Endothelial cell of umbilical vein (primary cell): ENCODE measurements at regions not wholly inside any gene's neighbourhood (a gene's known extent, or its start where the extent isn't known, plus 50 kb on each side); places are given as distances from the start of the nearest gene placed in this dataset.
"Not testable (repeated sequence)": the region's sequence is repeated elsewhere in the genome, so short reads cannot be mapped to it uniquely, and the experiment has no call there.

Experiments
- BruUV-seq: library from RNA; stranded (reverse); fragments of 400-500 nt; replicated peaks from 2 replicates; lab custom pipeline; 2021; lab: Mats Ljungman, UMichigan
- CTCF ChIA-PET: fragments of 300-600, 350-600 bp; sonication (Branson Sonifier 250); formaldehyde crosslinking; loops from one replicate; lab custom pipeline; 2021; ENCODE audit warnings: antibody characterized with exemption, inconsistent platforms; lab: Charles Lee
- POLR2A ChIA-PET: fragments of 300-600, 350-600 bp; sonication (Branson Sonifier 250); formaldehyde crosslinking; loops from one replicate; lab custom pipeline; 2021; ENCODE audit warnings: antibody characterized with exemption, inconsistent platforms; lab: Charles Lee
- DNase-seq: peaks from one replicate; pipeline ENCODE4 v3.0.0-alpha.2; 2011; ENCODE audit warnings: low read depth, low spot score
- FAIRE-seq: peaks from 2 replicates; lab custom pipeline; 2011; peaks lifted over from hg19 to GRCh38; lab: Jason Lieb, UNC
- H2AFZ ChIP-seq: 2 replicates; pipeline ENCODE4 v1.6.0; 2012; ENCODE audit warnings: low read depth, low read length, control low read depth, inconsistent platforms
- H3K27ac ChIP-seq: 2 replicates; pipeline ENCODE4 v1.5.1; 2011; ENCODE audit warnings: low read depth, mild to moderate bottlenecking, control low read depth, low read length, moderate library complexity; ENCODE audit not compliant: insufficient read depth
- H3K27me3 ChIP-seq, 2 experiments: 2 replicates each; pipeline versions ENCODE4 v1.6.0 to v1.6.1; 2011; ENCODE audit warnings: low read length in 2 of 2, mixed read lengths in 1 of 2; ENCODE audit not compliant: control insufficient read depth in 2 of 2, insufficient read depth in 2 of 2
- H3K36me3 ChIP-seq, 2 experiments: 2 replicates in 1 of 2; 3 replicates in 1 of 2; pipeline ENCODE4 v1.5.1; 2011; ENCODE audit warnings: low read length in 2 of 2, mild to moderate bottlenecking in 1 of 2, moderate library complexity in 1 of 2; ENCODE audit not compliant: control insufficient read depth in 2 of 2, insufficient read depth in 2 of 2; ENCODE audit errors: extremely low read depth in 1 of 2
- H3K4me1 ChIP-seq: 3 replicates; pipeline ENCODE4 v1.5.1; 2011; ENCODE audit warnings: mild to moderate bottlenecking, low read length; ENCODE audit not compliant: control insufficient read depth, insufficient read depth; ENCODE audit errors: extremely low read depth
- H3K4me2 ChIP-seq: 2 replicates; pipeline ENCODE4 v1.6.1; 2011; ENCODE audit warnings: low read length, control low read depth, mixed read lengths; ENCODE audit not compliant: insufficient read depth
- H3K4me3 ChIP-seq, 3 experiments: fragments of 200-600 bp in 1 of 3; sonication (generic), shearing (Covaris generic) in 1 of 3; replicated peaks in 1 of 3; 2 replicates each; pipeline ENCODE4 v1.5.1; 2011 to 2016; ENCODE audit warnings: control low read depth in 3 of 3, low read length in 3 of 3, mild to moderate bottlenecking in 2 of 3, inconsistent platforms in 1 of 3, low read depth in 1 of 3, moderate library complexity in 1 of 3; ENCODE audit not compliant: insufficient read depth in 1 of 3
- H3K79me2 ChIP-seq: 2 replicates; pipeline ENCODE4 v1.6.0; 2012; ENCODE audit warnings: low read length, inconsistent platforms; ENCODE audit not compliant: control insufficient read depth, insufficient read depth
- H3K9ac ChIP-seq: replicated peaks from 2 replicates; pipeline ENCODE3; 2011; ENCODE audit warnings: low read length, control low read depth; ENCODE audit not compliant: insufficient read depth; ENCODE audit errors: extremely low read depth
- H3K9me1 ChIP-seq: replicated peaks from 3 replicates; pipeline ENCODE4 v1.6.0; 2011; ENCODE audit warnings: mild to moderate bottlenecking, low read length; ENCODE audit not compliant: control insufficient read depth, insufficient read depth; ENCODE audit errors: extremely low read depth
- H3K9me3 ChIP-seq: replicated peaks from 2 replicates; pipeline ENCODE4 v1.5.1; 2012; ENCODE audit warnings: low read length, inconsistent platforms; ENCODE audit not compliant: control insufficient read depth, insufficient read depth
- H4K20me1 ChIP-seq: replicated peaks from 2 replicates; pipeline ENCODE3; 2011; ENCODE audit warnings: mild to moderate bottlenecking, low read length; ENCODE audit not compliant: control insufficient read depth, insufficient read depth; ENCODE audit errors: extremely low read depth
- CTCF ChIP-seq, 2 donors: IDR thresholded peaks; 1 replicate in 1 of 2; 2 replicates in 1 of 2; pipeline ENCODE4 v1.5.1; 2011; ENCODE audit warnings: low read length in 2 of 2, mild to moderate bottlenecking in 2 of 2, moderate library complexity in 2 of 2, control low read depth in 1 of 2, inconsistent platforms in 1 of 2, low read depth in 1 of 2; ENCODE audit not compliant: insufficient read depth in 1 of 2; ENCODE audit errors: extremely low read depth in 1 of 2
- EZH2 ChIP-seq: IDR thresholded peaks from 2 replicates; pipeline ENCODE4 v1.6.1; 2012; ENCODE audit warnings: borderline replicate concordance, low read depth, mild to moderate bottlenecking, moderate library complexity, low read length, inconsistent platforms; ENCODE audit not compliant: severe bottlenecking
- FOS ChIP-seq: IDR thresholded peaks from 2 replicates; pipeline ENCODE4 v1.6.1; 2011; ENCODE audit warnings: mild to moderate bottlenecking, low read length, moderate library complexity, borderline replicate concordance; ENCODE audit not compliant: insufficient read depth
- GATA2 ChIP-seq: IDR thresholded peaks from 2 replicates; pipeline ENCODE4 v1.7.0; 2011; ENCODE audit warnings: low read depth, mild to moderate bottlenecking, moderate library complexity, mixed read lengths, low read length; ENCODE audit not compliant: insufficient read length, insufficient read depth
- JUN ChIP-seq: IDR thresholded peaks from 2 replicates; pipeline ENCODE4 v1.6.1; 2011; ENCODE audit warnings: borderline replicate concordance, low read depth; ENCODE audit not compliant: insufficient read length, insufficient read depth
- MAX ChIP-seq: IDR thresholded peaks from 2 replicates; pipeline ENCODE4 v1.6.1; 2011; ENCODE audit not compliant: insufficient read depth, insufficient read length
- MYC ChIP-seq: IDR thresholded peaks from one replicate; pipeline ENCODE4 v1.6.1; 2011; ENCODE audit warnings: mild to moderate bottlenecking, low read depth, low read length
- POLR2A ChIP-seq: IDR thresholded peaks from 2 replicates; pipeline ENCODE4 v1.6.1; 2012; ENCODE audit warnings: low read depth, mild to moderate bottlenecking, control low read depth, low read length
- POLR2AphosphoS5 ChIP-seq: IDR thresholded peaks from 2 replicates; pipeline ENCODE4 v1.6.1; 2012; ENCODE audit warnings: low read depth, mild to moderate bottlenecking, control low read depth, low read length, moderate library complexity; ENCODE audit not compliant: insufficient read depth
- dilution Hi-C: fragments of 300-500 bp; cut with MboI; formaldehyde crosslinking; loops from one replicate; pipeline ENCODE4 v1.15.0; 2019; ENCODE audit warnings: low sequenced_read_pairs; ENCODE audit not compliant: extremely low pct_ligation_motif_present
- intact Hi-C: fragments of 100-400 bp; cut with micrococcal nuclease; formaldehyde crosslinking; loops from one replicate; pipeline ENCODE4 v1.10.0; 2022

GRCh38 chr6:168851460-168852375 lies 401.9 kb downstream of the THBS2 start:
- Histone ChIP-seq H3K36me3 (no peaks in the 10 kb centered on the region), H3K27me3 (no peaks in the 10 kb centered on the region), H4K20me1 (no peaks in the 10 kb centered on the region), H2AFZ (no peak overlapping the region), H3K9me1 (no peaks in the 10 kb centered on the region), H3K4me3 (no peak overlapping the region), H3K79me2 (no peaks in the 10 kb centered on the region), H3K4me1 (no peaks in the 10 kb centered on the region), H3K9me3 (no peaks in the 10 kb centered on the region), H3K4me2 (no peak overlapping the region), H3K9ac (no peak overlapping the region), H3K27ac (no peak overlapping the region)
- ChIA-PET CTCF (no interaction called here), POLR2A (no interaction called here)
- DNase-seq (no peak), FAIRE-seq (no peak)
- intact Hi-C loops (no loop called here), dilution Hi-C loops (no loop called here)
- TF ChIP-seq GATA2 (no peak), MAX (no peak), FOS (no peak), POLR2A (no peak), EZH2 (no peak), MYC (no peak), JUN (no peak), CTCF (IDR thresholded peaks at IDR 0.05; ENCODE audit: extremely low read depth in 1 of 2, insufficient read depth in 1 of 2, low read depth in 1 of 2, low read length in 2 of 2) (no peak), POLR2AphosphoS5 (no peak)
- no TSS peak for BruUV-seq

- H3K4me3 ChIP-seq, H3K9ac ChIP-seq, DNase-seq, intact Hi-C loops, H4K20me1 ChIP-seq, H3K79me2 ChIP-seq, H3K9me1 ChIP-seq, H3K27me3 ChIP-seq, H3K4me2 ChIP-seq, BruUV-seq, H3K36me3 ChIP-seq, POLR2A ChIA-PET, dilution Hi-C loops, H3K27ac ChIP-seq, H2AFZ ChIP-seq, CTCF ChIA-PET, FAIRE-seq, H3K9me3 ChIP-seq, H3K4me1 ChIP-seq: not testable (repeated sequence)
Observed at GRCh38 chr6:168850027-168850736, 403.5 kb downstream of the THBS2 start.
